CD4-positive, alpha-beta memory T cell (primary cell): ENCODE measurements at regions not wholly inside any gene's neighbourhood (a gene's known extent, or its start where the extent isn't known, plus 50 kb on each side); places are given as distances from the start of the nearest gene placed in this dataset.

Experiments
- CTCF ChIA-PET: fragments of 350-600 bp; sonication (Branson Sonifier 250); formaldehyde crosslinking; loops from one replicate; lab custom pipeline; 2021; ENCODE audit warnings: inconsistent platforms; ENCODE audit not compliant: partially characterized antibody; lab: Charles Lee
- POLR2A ChIA-PET: fragments of 350-600 bp; sonication (Branson Sonifier 250); formaldehyde crosslinking; loops from one replicate; lab custom pipeline; 2021; ENCODE audit not compliant: partially characterized antibody; lab: Charles Lee
- DNase-seq, 5 donors: peaks; one replicate each; pipeline versions ENCODE4 v3.0.0 to v3.0.0-alpha.2; 2020 to 2022; ENCODE audit warnings: mixed read lengths in 1 of 5
- H3K27ac ChIP-seq: one replicate; pipeline ENCODE4 v1.7.0; 2013; ENCODE audit warnings: low read depth, low read length
- H3K27me3 ChIP-seq: 2 replicates; pipeline ENCODE4 v1.7.0; 2013; ENCODE audit warnings: mild to moderate bottlenecking, low read length, moderate library complexity; ENCODE audit not compliant: insufficient read depth
- H3K36me3 ChIP-seq: 2 replicates; pipeline ENCODE4 v1.7.0; 2013; ENCODE audit warnings: mild to moderate bottlenecking, low read length, moderate library complexity; ENCODE audit not compliant: insufficient read depth
- H3K4me1 ChIP-seq: 2 replicates; pipeline ENCODE4 v1.7.0; 2013; ENCODE audit warnings: mild to moderate bottlenecking, low read length, moderate library complexity; ENCODE audit not compliant: insufficient read depth
- H3K4me3 ChIP-seq, 2 donors: one replicate each; pipeline ENCODE4 v1.7.0; 2013; ENCODE audit warnings: low read length in 2 of 2, mild to moderate bottlenecking in 1 of 2
- H3K9me3 ChIP-seq, 2 donors: one replicate each; pipeline ENCODE4 v1.7.0; 2013; ENCODE audit warnings: low read length in 2 of 2, control low read depth in 1 of 2; ENCODE audit not compliant: control insufficient read depth in 1 of 2
- H3K27ac Mint-ChIP-seq, 7 donors: one replicate each; pipeline ENCODE4 v1.8.0; 2020 to 2021; ENCODE audit warnings: mixed read lengths in 7 of 7, mild to moderate bottlenecking in 6 of 7, inconsistent platforms in 3 of 7, moderate library complexity in 3 of 7
- H3K27me3 Mint-ChIP-seq, 2 donors: one replicate each; pipeline ENCODE4 v1.8.0; 2020 to 2021; ENCODE audit warnings: mixed read lengths in 2 of 2
- H3K36me3 Mint-ChIP-seq, 2 donors: one replicate each; pipeline ENCODE4 v1.8.0; 2020 to 2021; ENCODE audit warnings: mixed read lengths in 2 of 2, inconsistent platforms in 1 of 2, mild to moderate bottlenecking in 1 of 2
- H3K4me1 Mint-ChIP-seq, 4 donors: one replicate each; pipeline ENCODE4 v1.8.0; 2020 to 2021; ENCODE audit warnings: mixed read lengths in 4 of 4, mild to moderate bottlenecking in 1 of 4
- H3K4me3 Mint-ChIP-seq, 8 donors: one replicate each; pipeline ENCODE4 v1.8.0; 2020 to 2021; ENCODE audit warnings: mixed read lengths in 8 of 8, mild to moderate bottlenecking in 7 of 8, moderate library complexity in 6 of 8, inconsistent platforms in 3 of 8
- H3K9me3 Mint-ChIP-seq, 8 donors: one replicate each; pipeline ENCODE4 v1.8.0; 2020 to 2021; ENCODE audit warnings: mixed read lengths in 8 of 8, mild to moderate bottlenecking in 5 of 8, inconsistent platforms in 3 of 8, moderate library complexity in 1 of 8
- intact Hi-C: fragments of 100-400 bp; cut with micrococcal nuclease; formaldehyde crosslinking; loops from one replicate; pipeline ENCODE4 v1.15.1; 2023

DNA sequence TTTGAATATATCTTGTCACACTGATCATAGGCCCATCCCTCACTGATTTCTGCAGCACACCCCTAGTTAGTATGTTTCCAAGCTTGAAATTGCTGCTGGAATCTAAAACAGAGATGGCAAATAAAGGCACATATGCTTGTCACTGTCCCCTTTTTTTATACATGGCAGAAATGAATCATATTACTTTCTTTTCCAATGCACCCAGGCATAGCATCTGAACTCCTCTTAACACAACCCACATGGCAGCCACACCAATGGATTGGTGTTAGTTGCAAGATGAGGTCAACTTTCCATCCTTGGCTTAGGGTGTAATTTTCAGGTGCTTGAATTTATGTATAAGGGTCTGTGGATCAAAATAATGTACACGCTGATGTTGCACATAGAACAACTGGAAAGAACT, 473.8 kb upstream of the ZNF608 start:
- H3K27me3 ChIP-seq, result no peaks in the 10 kb centered on the region
- ChIA-PET POLR2A (no interaction called here), CTCF (no interaction called here)
- H3K27me3 Mint-ChIP-seq, result no peaks in the 10 kb centered on the region
- H3K9me3 Mint-ChIP-seq, result peaks cover 0 to 21% (median 4%) of the 10 kb centered on the region in 8 donors
- H3K9me3 ChIP-seq, result no peaks in the 10 kb centered on the region
- H3K36me3 ChIP-seq, result no peaks in the 10 kb centered on the region
- H3K27ac ChIP-seq, result no peak overlapping the region
- no peak overlapping the region for H3K4me3 ChIP-seq
- H3K27ac Mint-ChIP-seq, result no peak overlapping the region
- H3K4me3 Mint-ChIP-seq, result no peak overlapping the region
- intact Hi-C loops, result no loop called here
- no peak for DNase-seq
- H3K36me3 Mint-ChIP-seq, result no peaks in the 10 kb centered on the region
- no peaks in the 10 kb centered on the region for H3K4me1 ChIP-seq
- H3K4me1 Mint-ChIP-seq, result no peaks in the 10 kb centered on the region

DNA sequence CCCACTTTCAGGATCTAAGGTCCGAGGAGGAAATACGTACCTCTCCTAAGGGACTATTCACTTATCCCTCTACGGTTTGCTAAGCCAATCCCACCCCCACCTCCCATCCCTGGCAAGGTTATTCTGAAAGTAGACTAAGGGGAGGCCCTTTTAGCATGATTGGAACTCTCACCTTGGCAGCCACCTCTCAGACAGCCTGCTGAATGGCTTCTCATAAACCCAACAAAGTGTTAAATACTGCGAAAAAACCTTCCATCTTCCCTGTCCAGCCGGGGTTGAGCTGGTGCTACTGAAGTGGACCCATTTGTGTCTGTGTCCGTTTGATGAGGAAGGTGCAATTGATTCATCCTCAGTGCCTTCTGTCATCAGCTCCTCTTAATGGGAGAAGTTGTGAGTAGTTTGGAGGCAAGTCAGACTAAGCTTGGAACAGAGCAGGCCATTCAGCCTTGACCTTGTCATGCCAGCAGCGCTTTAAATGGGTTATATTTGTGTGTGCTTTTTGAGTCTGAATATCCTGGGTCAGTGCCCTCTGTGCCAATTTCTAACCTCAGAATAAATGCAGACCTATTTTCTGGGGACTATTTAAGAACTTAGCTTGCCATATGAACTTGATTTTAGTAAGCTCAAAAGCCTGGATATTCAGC, 476.3 kb upstream of the ZNF608 start:
- H3K27ac ChIP-seq, result no peak overlapping the region
- Mint-ChIP-seq H3K27me3 (no peaks in the 10 kb centered on the region), H3K4me3 (no peak overlapping the region), H3K36me3 (no peaks in the 10 kb centered on the region), H3K4me1 (no peaks in the 10 kb centered on the region), H3K27ac (no peak overlapping the region), H3K9me3 (peaks cover 0 to 15% (median 5%) of the 10 kb centered on the region in 8 donors)
- no peaks in the 10 kb centered on the region for H3K36me3 ChIP-seq
- POLR2A ChIA-PET, result interaction anchor here (0.6 kb wide), 1 partner anchor 612 kb away, joined by 4 read pairs; no protein-coding TSS in a partner anchor
- DNase-seq, result peak in 1 of 5 donors; percentile 38
- H3K4me1 ChIP-seq, result no peaks in the 10 kb centered on the region
- H3K4me3 ChIP-seq, result no peak overlapping the region
- no peaks in the 10 kb centered on the region for H3K27me3 ChIP-seq
- intact Hi-C loops, result no loop called here
- CTCF ChIA-PET, result no interaction called here
- H3K9me3 ChIP-seq, result no peaks in the 10 kb centered on the region

DNA sequence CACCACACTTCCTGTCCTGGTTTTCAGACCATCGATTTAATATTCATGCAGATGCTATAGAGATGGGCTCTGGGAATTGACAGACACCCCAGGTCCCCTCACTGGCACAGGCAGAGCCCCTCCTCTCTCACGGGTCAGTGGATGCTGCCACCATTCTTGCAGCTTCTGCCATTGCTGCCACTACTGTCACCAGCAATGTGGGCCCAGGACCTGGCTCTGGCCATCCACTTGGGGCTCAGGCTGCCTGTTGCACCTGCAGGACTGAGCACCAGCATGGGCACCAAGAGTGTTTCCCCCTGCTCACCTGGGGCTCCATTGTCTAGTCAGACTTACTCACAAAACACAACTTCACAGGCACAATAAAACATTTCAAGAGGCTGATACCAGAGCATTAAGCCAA, 479.0 kb upstream of the ZNF608 start:
- H3K27me3 ChIP-seq, result no peaks in the 10 kb centered on the region
- Mint-ChIP-seq H3K27me3 (no peaks in the 10 kb centered on the region), H3K36me3 (no peaks in the 10 kb centered on the region), H3K9me3 (peaks cover 0 to 9% (median 3%) of the 10 kb centered on the region in 8 donors), H3K4me3 (no peak overlapping the region), H3K4me1 (no peaks in the 10 kb centered on the region), H3K27ac (no peak overlapping the region)
- POLR2A ChIA-PET, result no interaction called here
- H3K4me3 ChIP-seq, result no peak overlapping the region
- H3K9me3 ChIP-seq, result no peaks in the 10 kb centered on the region
- H3K36me3 ChIP-seq, result no peaks in the 10 kb centered on the region
- H3K27ac ChIP-seq, result no peak overlapping the region
- CTCF ChIA-PET, result no interaction called here
- intact Hi-C loops, result no loop called here
- DNase-seq, result no peak
- H3K4me1 ChIP-seq, result no peaks in the 10 kb centered on the region

DNA sequence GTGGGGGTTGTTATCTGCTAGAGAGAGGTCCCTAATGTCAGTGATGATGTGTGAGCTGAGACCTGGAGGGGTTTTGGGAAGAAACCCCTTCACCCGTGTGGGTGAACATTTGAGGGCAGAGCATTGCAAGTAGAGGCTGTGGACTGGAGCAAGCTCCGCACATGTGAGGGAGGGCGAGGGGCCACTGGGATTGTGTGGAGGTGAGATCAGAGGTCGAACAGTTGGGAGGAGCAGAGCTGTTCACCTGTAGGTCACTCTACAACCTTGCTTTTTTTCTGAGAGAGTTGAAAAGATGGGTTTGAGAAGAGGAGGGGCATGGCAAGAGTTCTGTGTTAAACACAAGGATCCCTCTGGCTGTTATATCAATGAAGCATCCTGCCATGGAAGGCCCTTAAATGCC, 480.4 kb upstream of the ZNF608 start:
- POLR2A ChIA-PET, result no interaction called here
- Histone ChIP-seq H3K4me1 (no peaks in the 10 kb centered on the region), H3K27me3 (no peaks in the 10 kb centered on the region), H3K36me3 (no peaks in the 10 kb centered on the region), H3K9me3 (no peaks in the 10 kb centered on the region), H3K4me3 (no peak overlapping the region), H3K27ac (no peak overlapping the region)
- intact Hi-C loops, result no loop called here
- Mint-ChIP-seq H3K27me3 (no peaks in the 10 kb centered on the region), H3K4me3 (no peak overlapping the region), H3K9me3 (peaks cover 0 to 9% (median 4%) of the 10 kb centered on the region in 8 donors), H3K36me3 (no peaks in the 10 kb centered on the region), H3K4me1 (no peaks in the 10 kb centered on the region), H3K27ac (no peak overlapping the region)
- no peak for DNase-seq
- CTCF ChIA-PET, result no interaction called here

DNA sequence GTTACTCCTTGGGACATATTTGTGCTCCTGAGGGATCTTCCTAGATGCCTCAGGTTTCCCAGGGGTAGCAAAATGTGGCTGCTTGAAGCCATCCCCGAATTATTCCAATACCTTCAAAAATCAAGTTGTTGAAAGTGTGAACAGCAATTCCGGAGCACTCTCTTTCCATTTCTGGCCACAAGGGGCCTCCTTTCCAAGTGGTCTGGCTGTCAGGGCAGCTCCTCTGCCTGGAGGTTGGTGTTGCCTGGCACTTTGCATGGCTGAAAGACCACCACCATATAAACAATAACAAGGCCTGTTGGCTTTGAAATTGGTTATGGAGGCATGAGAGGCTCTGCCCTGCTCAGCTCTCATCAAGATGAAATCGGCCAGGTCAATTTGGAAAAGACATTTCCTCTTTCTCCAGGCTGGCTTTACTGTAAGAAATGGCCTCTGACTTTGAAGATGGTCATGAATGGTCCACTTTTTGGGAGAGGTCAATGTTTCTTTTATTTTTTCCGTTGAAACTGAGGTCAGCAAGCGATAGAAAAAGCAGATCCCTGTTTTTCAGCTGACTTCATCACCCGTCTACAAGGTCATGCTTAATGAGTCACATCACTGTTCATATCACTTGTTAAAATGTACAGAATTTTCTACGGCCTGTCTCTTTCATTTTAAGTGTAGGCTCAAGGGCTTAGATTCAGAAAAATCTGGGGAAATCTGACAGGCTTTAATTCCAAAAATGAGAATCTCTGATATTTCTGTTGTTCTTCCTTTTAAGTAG, 481.1 kb upstream of the ZNF608 start:
- no peaks in the 10 kb centered on the region for H3K4me1 Mint-ChIP-seq
- no peaks in the 10 kb centered on the region for H3K36me3 Mint-ChIP-seq
- intact Hi-C loops, result no loop called here
- ChIA-PET CTCF (no interaction called here), POLR2A (no interaction called here)
- Histone ChIP-seq H3K9me3 (no peaks in the 10 kb centered on the region), H3K36me3 (no peaks in the 10 kb centered on the region), H3K27ac (no peak overlapping the region), H3K4me1 (no peaks in the 10 kb centered on the region), H3K4me3 (no peak overlapping the region), H3K27me3 (no peaks in the 10 kb centered on the region)
- H3K27ac Mint-ChIP-seq, result no peak overlapping the region
- DNase-seq, result no peak
- H3K4me3 Mint-ChIP-seq, result no peak overlapping the region
- no peaks in the 10 kb centered on the region for H3K27me3 Mint-ChIP-seq
- peaks cover 0 to 10% (median 5%) of the 10 kb centered on the region in 8 donors for H3K9me3 Mint-ChIP-seq

DNA sequence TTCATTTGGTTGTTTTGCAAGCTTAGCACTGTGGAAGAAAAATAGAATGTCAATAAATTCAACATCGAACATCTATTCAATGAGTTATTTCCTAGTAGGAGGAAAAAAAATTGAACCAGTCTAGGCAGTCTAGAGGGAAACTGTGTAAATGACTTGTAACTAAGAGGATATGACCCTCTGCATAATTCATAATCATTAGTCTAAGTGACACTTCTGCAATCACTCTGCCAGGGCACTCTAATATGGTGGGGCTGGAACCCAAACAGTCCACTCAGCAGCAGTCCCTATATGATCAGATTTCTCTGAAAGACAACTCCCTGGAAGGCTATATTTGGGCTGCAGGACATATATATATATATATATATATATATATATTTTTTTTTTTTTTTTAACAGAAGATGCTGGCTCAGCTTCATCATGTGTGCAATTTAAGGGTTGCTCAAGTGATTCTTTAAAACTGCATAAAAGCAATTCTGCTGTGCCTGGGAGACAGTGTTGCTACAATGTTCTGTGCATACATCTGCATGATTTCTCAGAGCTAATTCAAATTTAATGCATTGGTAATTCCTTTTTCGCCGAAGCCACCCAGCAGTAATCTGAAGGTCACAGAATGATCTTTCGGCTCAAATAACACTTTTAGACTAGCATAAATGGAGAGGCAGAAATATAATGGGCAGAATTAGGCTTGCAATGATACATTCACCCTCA, 482.1 kb upstream of the ZNF608 start:
- no peak for DNase-seq
- H3K9me3 ChIP-seq, result no peaks in the 10 kb centered on the region
- peaks cover 0 to 9% (median 6%) of the 10 kb centered on the region in 8 donors for H3K9me3 Mint-ChIP-seq
- POLR2A ChIA-PET, result no interaction called here
- no peaks in the 10 kb centered on the region for H3K4me1 Mint-ChIP-seq
- H3K4me3 ChIP-seq, result no peak overlapping the region
- H3K4me1 ChIP-seq, result no peaks in the 10 kb centered on the region
- H3K36me3 Mint-ChIP-seq, result no peaks in the 10 kb centered on the region
- H3K27ac Mint-ChIP-seq, result no peak overlapping the region
- no peak overlapping the region for H3K27ac ChIP-seq
- no peaks in the 10 kb centered on the region for H3K27me3 ChIP-seq
- no peaks in the 10 kb centered on the region for H3K27me3 Mint-ChIP-seq
- CTCF ChIA-PET, result no interaction called here
- intact Hi-C loops, result no loop called here
- no peak overlapping the region for H3K4me3 Mint-ChIP-seq
- H3K36me3 ChIP-seq, result no peaks in the 10 kb centered on the region

DNA sequence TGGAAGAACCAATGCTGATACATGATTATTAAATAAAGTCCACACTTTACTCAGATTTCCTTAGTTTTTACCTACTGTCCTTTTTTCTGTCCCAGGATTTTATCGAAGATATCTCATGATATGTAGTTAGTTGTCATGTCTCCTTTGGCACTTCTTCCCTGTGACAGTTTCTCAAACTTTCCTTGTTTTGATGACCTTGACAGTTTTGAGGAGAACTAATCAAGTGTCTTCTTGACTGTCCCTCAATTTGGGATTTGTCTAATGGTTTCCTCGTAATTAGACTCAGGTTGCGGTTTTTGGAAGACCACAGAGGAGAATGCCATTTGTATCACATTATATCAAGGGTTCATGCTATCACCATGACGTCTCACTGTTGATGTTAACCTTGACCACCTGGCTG, 483.1 kb upstream of the ZNF608 start:
- Mint-ChIP-seq H3K9me3 (peaks cover 0 to 9% (median 6%) of the 10 kb centered on the region in 8 donors), H3K4me1 (no peaks in the 10 kb centered on the region), H3K27me3 (no peaks in the 10 kb centered on the region), H3K4me3 (no peak overlapping the region), H3K36me3 (no peaks in the 10 kb centered on the region), H3K27ac (no peak overlapping the region)
- ChIA-PET POLR2A (no interaction called here), CTCF (no interaction called here)
- Histone ChIP-seq H3K9me3 (no peaks in the 10 kb centered on the region), H3K4me3 (no peak overlapping the region), H3K27me3 (no peaks in the 10 kb centered on the region), H3K36me3 (no peaks in the 10 kb centered on the region), H3K4me1 (no peaks in the 10 kb centered on the region), H3K27ac (no peak overlapping the region)
- intact Hi-C loops, result no loop called here
- DNase-seq, result no peak
